PC-9 (cell line): ENCODE measurements at regions not wholly inside any gene's neighbourhood (a gene's known extent, or its start where the extent isn't known, plus 50 kb on each side); places are given as distances from the start of the nearest gene placed in this dataset.

ENCODE experiments used
- CTCF ChIP-seq: fragments of 200-600 bp; sonication (generic); conservative IDR thresholded peaks from 2 replicates; pipeline ENCODE4 v1.6.1; 2017; ENCODE audit warnings: mixed run types, antibody characterized with exemption, mild to moderate bottlenecking, moderate library complexity
- EZH2 ChIP-seq: fragments of 200-600 bp; sonication (generic); IDR thresholded peaks from 2 replicates; pipeline ENCODE4 v1.8.0; 2017; ENCODE audit warnings: antibody characterized with exemption, low read depth

- no peak for TF ChIP-seq CTCF
- TF ChIP-seq EZH2, result no peak
Observed at GRCh38 chr6:103885446-103885845, 974.3 kb downstream of the HACE1 start.
